ENCODE measurements at regions not wholly inside any gene's neighbourhood (a gene's known extent, or its start where the extent isn't known, plus 50 kb on each side); places are given as distances from the start of the nearest gene placed in this dataset.

- Histone ChIP-seq H3K9ac (no peak overlapping the region), H3K27ac (ENCODE audit: low read depth in 2 of 2, low read length in 1 of 2) (peak overlapping the region in 1 of 2 experiments; percentile 98; a peak in 1 of 4 replicates), H4K20me1 (ENCODE audit: insufficient read depth) (no peaks in the 10 kb centered on the region), H3F3A (replicated peaks; ENCODE audit: insufficient read depth) (peaks cover 30% of the 10 kb centered on the region), H3K9me3 (no peaks in the 10 kb centered on the region), H3K36me3 (replicated peaks in 1 of 2; ENCODE audit: control insufficient read depth in 1 of 2, insufficient read depth in 2 of 2, low read length in 1 of 2) (no peaks in the 10 kb centered on the region), H3K4me2 (no peak overlapping the region), H2AFZ (ENCODE audit: low read depth) (no peak overlapping the region), H3K27me3 (ENCODE audit: insufficient read depth) (no peaks in the 10 kb centered on the region), H3K79me2 (ENCODE audit: insufficient read depth) (peaks cover 25% of the 10 kb centered on the region), H3K4me3 (ENCODE audit: low read depth in 2 of 2, low read length in 1 of 2) (no peak overlapping the region), H3K4me1 (ENCODE audit: control insufficient read depth in 1 of 2, insufficient read depth in 2 of 2, low read depth in 1 of 2, low read length in 1 of 2) (peaks cover 0 to 25% of the 10 kb centered on the region in 2 experiments), H3K9me2 (no peaks in the 10 kb centered on the region)
- DNase-seq = no peak
- WGBS (ENCODE audit: low lambda C conversion rate) = 94% methylated on average over 2 of the region's 2 CpGs
- POLR2A ChIA-PET = no interaction called here
- TF ChIP-seq REST (IDR thresholded peaks at IDR 0.05; ENCODE audit: low read depth, low read length) (peak; percentile 87), EZH2phosphoT487 (IDR thresholded peaks at IDR 0.05; ENCODE audit: borderline replicate concordance, low read depth) (no peak), SIN3A (IDR thresholded peaks at IDR 0.05; ENCODE audit: borderline replicate concordance, low read depth, low read length) (no peak)
- CTCF ChIA-PET = no interaction called here
These were observed 762.5 kb downstream of the LIG4 start for GRCh38 chr13:107452833-107453232.

GRCh38 chr13:107450931-107451330 lies 764.4 kb downstream of the LIG4 start:
- H3K9ac ChIP-seq = peak overlapping the region; percentile 60; the same call in 1 of the 2 replicates
- WGBS (ENCODE audit: low lambda C conversion rate) = 10% methylated on average over 10 of the region's 10 CpGs
- peak; percentile 78 for TF ChIP-seq FOSL2 (IDR thresholded peaks at IDR 0.05; ENCODE audit: borderline replicate concordance, low read depth)
- TF ChIP-seq TAF1 (IDR thresholded peaks at IDR 0.05; ENCODE audit: borderline replicate concordance, low read depth, low read length) = no peak
- peak; percentile 87 for TF ChIP-seq TCF12 (IDR thresholded peaks at IDR 0.05)
- no peak for TF ChIP-seq NRF1 (IDR thresholded peaks at IDR 0.05; ENCODE audit: low read depth, low read length)
- TF ChIP-seq ELF1 (IDR thresholded peaks at IDR 0.05) = peak; percentile 19; the same call in 1 of the 2 replicates
- TF ChIP-seq RCOR1 (IDR thresholded peaks at IDR 0.05; ENCODE audit: low read length) = no peak
- TF ChIP-seq FOXJ3 (CRISPR knock-in tag; IDR thresholded peaks at IDR 0.05) = no peak
- no peak for TF ChIP-seq MXI1 (IDR thresholded peaks at IDR 0.05; ENCODE audit: low read depth, low read length)
- 0 out of 2 replicates have a peak, but pooled peaks have one; percentile 42 for TF ChIP-seq MEF2A (IDR thresholded peaks at IDR 0.05; ENCODE audit: borderline replicate concordance, low read depth)
- peak; percentile 52; the same call in 1 of the 2 replicates for TF ChIP-seq GABPA (IDR thresholded peaks at IDR 0.05; ENCODE audit: low read depth)
- TF ChIP-seq TEAD4 (IDR thresholded peaks at IDR 0.05; ENCODE audit: borderline replicate concordance, insufficient read depth) = peak; percentile 87; the same call in 1 of the 2 replicates
- no peak for TF ChIP-seq GATA2 (CRISPR knock-in tag; IDR thresholded peaks at IDR 0.05)
- TF ChIP-seq EZH2phosphoT487 (IDR thresholded peaks at IDR 0.05; ENCODE audit: borderline replicate concordance, low read depth) = no peak
- TF ChIP-seq PBX3 (IDR thresholded peaks at IDR 0.05) = peak; percentile 79
- peak; percentile 71 for TF ChIP-seq JUND (IDR thresholded peaks at IDR 0.05)
- TF ChIP-seq CHD2 (IDR thresholded peaks at IDR 0.05; ENCODE audit: low read length, partially characterized antibody) = no peak
- TF ChIP-seq YY1 (IDR thresholded peaks at IDR 0.05; ENCODE audit: low read depth) = 0 out of 2 replicates have a peak, but pooled peaks have one; percentile 65
- TF ChIP-seq POLR2AphosphoS5 (IDR thresholded peaks at IDR 0.05; ENCODE audit: low read depth, low read length) = peak; percentile 39; the same call in 1 of the 2 replicates
- 0 out of 2 replicates have a peak, but pooled peaks have one; percentile 60 for TF ChIP-seq ZBTB33 (IDR thresholded peaks at IDR 0.05; ENCODE audit: borderline replicate concordance, low read depth)
- peak; percentile 64 for TF ChIP-seq RXRA (IDR thresholded peaks at IDR 0.05; ENCODE audit: borderline replicate concordance, low read depth)

More at GRCh38 chr13:107450931-107451330, 764.4 kb downstream of the LIG4 start:
- Histone ChIP-seq H3K79me2 (ENCODE audit: insufficient read depth) (peaks cover 19% of the 10 kb centered on the region), H3K4me3 (ENCODE audit: low read depth in 2 of 2, low read length in 1 of 2) (peak overlapping the region in 1 of 2 experiments; percentile 9; a peak in 1 of 4 replicates), H3K27me3 (ENCODE audit: insufficient read depth) (no peaks in the 10 kb centered on the region), H2AFZ (ENCODE audit: low read depth) (peak overlapping the region; percentile 31; the same call in 1 of the 2 replicates), H3K4me2 (peak overlapping the region; percentile 38; the same call in 1 of the 2 replicates), H3K9me3 (no peaks in the 10 kb centered on the region), H3K9me2 (no peaks in the 10 kb centered on the region), H3K27ac (ENCODE audit: low read depth in 2 of 2, low read length in 1 of 2) (peak overlapping the region; percentile 55 to 98; a peak in 3 of 4 replicates), H3K36me3 (replicated peaks in 1 of 2; ENCODE audit: control insufficient read depth in 1 of 2, insufficient read depth in 2 of 2, low read length in 1 of 2) (no peaks in the 10 kb centered on the region), H3F3A (replicated peaks; ENCODE audit: insufficient read depth) (peaks cover 30% of the 10 kb centered on the region), H3K4me1 (ENCODE audit: control insufficient read depth in 1 of 2, insufficient read depth in 2 of 2, low read depth in 1 of 2, low read length in 1 of 2) (peaks cover 0 to 21% of the 10 kb centered on the region in 2 experiments), H4K20me1 (ENCODE audit: insufficient read depth) (no peaks in the 10 kb centered on the region)
- ChIA-PET POLR2A (no interaction called here), CTCF (no interaction called here)
- no peak for DNase-seq
